HEK293 (cell line): ENCODE measurements at regions not wholly inside any gene's neighbourhood (a gene's known extent, or its start where the extent isn't known, plus 50 kb on each side); places are given as distances from the start of the nearest gene placed in this dataset.

Experiments used
- CTCF ChIA-PET: fragments of 350-600 bp; formaldehyde crosslinking; extraction: SDS; loops from one replicate; lab custom pipeline; 2021; ENCODE audit warnings: antibody characterized with exemption; lab: Yijun Ruan, JAX
- POLR2A ChIA-PET: fragments of 300-600 bp; formaldehyde crosslinking; extraction: SDS; loops from one replicate; lab custom pipeline; 2020; ENCODE audit warnings: antibody characterized with exemption, inconsistent platforms; lab: Yijun Ruan, JAX
- H3K27ac ChIP-seq: fragments of 200-500 bp; sonication (Bioruptor generic); 2 replicates; pipeline ENCODE4 v1.5.1; 2014; ENCODE audit warnings: low read depth, low read length, control low read depth, inconsistent platforms; ENCODE audit errors: extremely low read depth
- H3K36me3 ChIP-seq, 2 experiments: fragments of 200-500 bp in 1 of 2; sonication (Bioruptor generic) in 1 of 2; 1 replicate in 1 of 2; 2 replicates in 1 of 2; pipeline ENCODE4 v1.5.1; 2014 to 2017; ENCODE audit warnings: inconsistent platforms in 2 of 2, low read length in 2 of 2; ENCODE audit not compliant: control insufficient read depth in 2 of 2, insufficient read depth in 1 of 2
- H3K4me1 ChIP-seq: fragments of 200-500 bp; sonication (Bioruptor generic); 2 replicates; pipeline ENCODE4 v1.5.1; 2014; ENCODE audit warnings: mild to moderate bottlenecking, low read length, inconsistent platforms; ENCODE audit not compliant: control insufficient read depth, insufficient read depth
- H3K4me3 ChIP-seq: 2 replicates; pipeline ENCODE4 v1.5.1; 2011; ENCODE audit warnings: low read depth, mild to moderate bottlenecking, control low read depth, low read length, moderate library complexity
- H3K9me3 ChIP-seq: fragments of 200-500 bp; sonication (Bioruptor generic); 2 replicates; pipeline ENCODE4 v1.5.1; 2014; ENCODE audit warnings: low read depth, low read length, inconsistent platforms; ENCODE audit not compliant: control insufficient read depth, insufficient read depth
- GLI2 ChIP-seq: fragments of 450-650 bp; formaldehyde crosslinking; IDR thresholded peaks from 2 replicates; pipeline ENCODE4; 2017; ENCODE audit warnings: missing biosample characterization, missing genetic modification characterization, low read depth, borderline replicate concordance
- GLI4 ChIP-seq: fragments of 450-650 bp; formaldehyde crosslinking; IDR thresholded peaks from 2 replicates; pipeline ENCODE4 v1.5.1; 2016; ENCODE audit warnings: missing biosample characterization, missing genetic modification characterization
- HOXA7 ChIP-seq: sonication (generic); formaldehyde crosslinking; IDR thresholded peaks from 2 replicates; pipeline ENCODE4 v1.8.1; 2022; ENCODE audit warnings: missing genetic modification reagents, borderline replicate concordance
- IKZF3 ChIP-seq: fragments of 450-650 bp; IDR thresholded peaks from 2 replicates; pipeline ENCODE4 v1.5.0; 2018; ENCODE audit warnings: missing biosample characterization, mild to moderate bottlenecking, missing genetic modification characterization, moderate library complexity
- MEIS1 ChIP-seq: sonication (generic); formaldehyde crosslinking; IDR thresholded peaks from 2 replicates; pipeline ENCODE4 v1.8.1; 2022; ENCODE audit warnings: missing genetic modification reagents, mild to moderate bottlenecking, borderline replicate concordance
- SP2 ChIP-seq: fragments of 450-650 bp; formaldehyde crosslinking; IDR thresholded peaks from 2 replicates; pipeline ENCODE4 v1.5.1; 2016; ENCODE audit warnings: missing biosample characterization, missing genetic modification characterization
- YY2 ChIP-seq: fragments of 450-650 bp; formaldehyde crosslinking; IDR thresholded peaks from 2 replicates; pipeline ENCODE4 v1.5.1; 2016; ENCODE audit warnings: missing biosample characterization, missing genetic modification characterization
- ZBTB6 ChIP-seq: fragments of 450-650 bp; formaldehyde crosslinking; IDR thresholded peaks from 2 replicates; pipeline ENCODE4 v1.5.1; 2017; ENCODE audit warnings: missing biosample characterization, missing genetic modification characterization
- ZBTB7A ChIP-seq: fragments of 450-650 bp; formaldehyde crosslinking; IDR thresholded peaks from 2 replicates; pipeline ENCODE4 v1.5.1; 2016; ENCODE audit warnings: low read depth, missing biosample characterization, missing genetic modification characterization
- ZNF121 ChIP-seq: fragments of 450-650 bp; formaldehyde crosslinking; IDR thresholded peaks from 2 replicates; pipeline ENCODE4 v1.5.1; 2016; ENCODE audit warnings: missing biosample characterization, missing genetic modification characterization
- ZNF138 ChIP-seq: fragments of 450-650 bp; formaldehyde crosslinking; IDR thresholded peaks from 2 replicates; pipeline ENCODE4 v1.5.1; 2016; ENCODE audit warnings: missing biosample characterization, missing genetic modification characterization, borderline replicate concordance
- ZNF155 ChIP-seq: fragments of 450-650 bp; formaldehyde crosslinking; IDR thresholded peaks from 2 replicates; pipeline ENCODE4 v1.5.1; 2016; ENCODE audit warnings: missing biosample characterization, missing genetic modification characterization
- ZNF184 ChIP-seq: fragments of 450-650 bp; IDR thresholded peaks from 2 replicates; pipeline ENCODE4 v1.5.1; 2018; ENCODE audit warnings: missing biosample characterization, mild to moderate bottlenecking, missing genetic modification characterization
- ZNF19 ChIP-seq: fragments of 450-650 bp; formaldehyde crosslinking; IDR thresholded peaks from 2 replicates; pipeline ENCODE4; 2016; ENCODE audit warnings: missing biosample characterization, missing genetic modification characterization, low read depth
- ZNF398 ChIP-seq: fragments of 450-650 bp; formaldehyde crosslinking; IDR thresholded peaks from 2 replicates; pipeline ENCODE4 v1.5.1; 2017; ENCODE audit warnings: missing biosample characterization, missing genetic modification characterization
- ZNF48 ChIP-seq: fragments of 450-650 bp; formaldehyde crosslinking; IDR thresholded peaks from 2 replicates; pipeline ENCODE4 v1.5.1; 2016; ENCODE audit warnings: missing biosample characterization, missing genetic modification characterization
- ZNF521 ChIP-seq: fragments of 450-650 bp; formaldehyde crosslinking; IDR thresholded peaks from 2 replicates; pipeline ENCODE4 v1.5.1; 2017; ENCODE audit warnings: missing biosample characterization, mild to moderate bottlenecking, missing genetic modification characterization
- ZNF530 ChIP-seq: fragments of 450-650 bp; formaldehyde crosslinking; IDR thresholded peaks from 2 replicates; pipeline ENCODE4 v1.5.1; 2016; ENCODE audit warnings: low read depth, missing biosample characterization, missing genetic modification characterization
- ZNF555 ChIP-seq: fragments of 450-650 bp; formaldehyde crosslinking; conservative IDR thresholded peaks from 2 replicates; pipeline ENCODE4 v1.5.1; 2017; ENCODE audit warnings: missing biosample characterization, mild to moderate bottlenecking, missing genetic modification characterization, inconsistent platforms
- ZNF580 ChIP-seq: fragments of 450-650 bp; formaldehyde crosslinking; IDR thresholded peaks from 2 replicates; pipeline ENCODE4 v1.5.1; 2016; ENCODE audit warnings: missing biosample characterization, missing genetic modification characterization
- ZNF707 ChIP-seq: fragments of 450-650 bp; formaldehyde crosslinking; IDR thresholded peaks from 2 replicates; pipeline ENCODE4 v1.5.1; 2016; ENCODE audit warnings: missing biosample characterization, missing genetic modification characterization
- ZNF830 ChIP-seq: fragments of 450-650 bp; IDR thresholded peaks from 2 replicates; pipeline ENCODE4 v1.5.0; 2018; ENCODE audit warnings: missing biosample characterization, missing genetic modification characterization, low read depth, mild to moderate bottlenecking, moderate library complexity
- TF ChIP-seq, protein P1 (sequence below): fragments of 450-650 bp; formaldehyde crosslinking; IDR thresholded peaks from 2 replicates; pipeline ENCODE4 v1.5.1; 2016; ENCODE audit warnings: missing biosample characterization, missing genetic modification characterization
- TF ChIP-seq, protein P2 (sequence below): fragments of 450-650 bp; formaldehyde crosslinking; IDR thresholded peaks from 2 replicates; pipeline ENCODE4 v1.5.0; 2017; ENCODE audit warnings: missing biosample characterization, missing genetic modification characterization, borderline replicate concordance
- TF ChIP-seq, protein P3 (sequence below): fragments of 450-650 bp; formaldehyde crosslinking; optimal IDR thresholded peaks from 2 replicates; pipeline ENCODE3; 2016; ENCODE audit warnings: missing biosample characterization, mild to moderate bottlenecking, missing genetic modification characterization

DNA sequence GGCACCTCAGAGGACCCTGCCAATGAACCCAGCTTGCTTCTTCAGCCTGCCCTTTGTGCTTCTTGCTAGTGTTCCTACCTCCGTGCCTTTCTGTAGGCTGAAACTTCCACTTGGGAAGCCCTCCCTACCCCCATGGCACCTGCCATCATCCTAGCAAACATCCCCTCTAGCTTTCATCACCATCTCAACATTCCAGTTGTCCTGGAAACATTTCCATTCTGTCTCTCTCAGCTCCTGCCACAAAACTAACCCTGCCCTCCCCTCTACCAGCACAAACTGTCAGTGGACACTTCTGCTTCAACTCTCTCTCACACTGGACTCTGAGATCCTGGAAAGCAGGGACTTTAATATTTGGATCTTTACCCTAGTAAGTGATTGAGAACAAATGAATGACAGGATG is 525.8 kb upstream of the TENM4 start (continued):
- TF ChIP-seq, protein P1, sequence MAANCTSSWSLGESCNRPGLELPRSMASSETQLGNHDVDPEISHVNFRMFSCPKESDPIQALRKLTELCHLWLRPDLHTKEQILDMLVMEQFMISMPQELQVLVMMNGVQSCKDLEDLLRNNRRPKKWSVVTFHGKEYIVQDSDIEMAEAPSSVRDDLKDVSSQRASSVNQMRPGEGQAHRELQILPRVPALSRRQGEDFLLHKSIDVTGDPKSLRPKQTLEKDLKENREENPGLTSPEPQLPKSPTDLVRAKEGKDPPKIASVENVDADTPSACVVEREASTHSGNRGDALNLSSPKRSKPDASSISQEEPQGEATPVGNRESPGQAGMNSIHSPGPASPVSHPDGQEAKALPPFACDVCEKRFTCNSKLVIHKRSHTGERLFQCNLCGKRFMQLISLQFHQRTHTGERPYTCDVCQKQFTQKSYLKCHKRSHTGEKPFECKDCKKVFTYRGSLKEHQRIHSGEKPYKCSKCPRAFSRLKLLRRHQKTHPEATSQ (tag by site-specific recombination) = no peak
- TF ChIP-seq ZNF580 (tag by site-specific recombination) = no peak
- no peak for TF ChIP-seq GLI2
- no peak for TF ChIP-seq IKZF3
- no peak for TF ChIP-seq SP2 (tag by site-specific recombination)
- no peak for TF ChIP-seq ZNF555 (tag by site-specific recombination)

- H3K4me3 ChIP-seq = no peak overlapping the region
- no peaks in the 10 kb centered on the region for H3K36me3 ChIP-seq
- TF ChIP-seq HOXA7 (CRISPR knock-in tag) (no peak), ZNF48 (no peak), ZNF521 (tag by site-specific recombination) (no peak), ZNF138 (tag by site-specific recombination) (no peak), MEIS1 (no peak), GLI4 (tag by site-specific recombination) (no peak), ZNF184 (tag by site-specific recombination) (no peak), ZNF155 (no peak), ZNF121 (tag by site-specific recombination) (no peak), ZNF19 (tag by site-specific recombination) (no peak), YY2 (no peak), ZBTB7A (tag by site-specific recombination) (no peak), ZNF530 (tag by site-specific recombination) (no peak), SP2 (tag by site-specific recombination) (no peak), ZNF398 (tag by site-specific recombination) (no peak), ZBTB6 (tag by site-specific recombination) (no peak), ZNF830 (tag by site-specific recombination) (no peak), ZNF707 (tag by site-specific recombination) (no peak)
- TF ChIP-seq, protein P2, sequence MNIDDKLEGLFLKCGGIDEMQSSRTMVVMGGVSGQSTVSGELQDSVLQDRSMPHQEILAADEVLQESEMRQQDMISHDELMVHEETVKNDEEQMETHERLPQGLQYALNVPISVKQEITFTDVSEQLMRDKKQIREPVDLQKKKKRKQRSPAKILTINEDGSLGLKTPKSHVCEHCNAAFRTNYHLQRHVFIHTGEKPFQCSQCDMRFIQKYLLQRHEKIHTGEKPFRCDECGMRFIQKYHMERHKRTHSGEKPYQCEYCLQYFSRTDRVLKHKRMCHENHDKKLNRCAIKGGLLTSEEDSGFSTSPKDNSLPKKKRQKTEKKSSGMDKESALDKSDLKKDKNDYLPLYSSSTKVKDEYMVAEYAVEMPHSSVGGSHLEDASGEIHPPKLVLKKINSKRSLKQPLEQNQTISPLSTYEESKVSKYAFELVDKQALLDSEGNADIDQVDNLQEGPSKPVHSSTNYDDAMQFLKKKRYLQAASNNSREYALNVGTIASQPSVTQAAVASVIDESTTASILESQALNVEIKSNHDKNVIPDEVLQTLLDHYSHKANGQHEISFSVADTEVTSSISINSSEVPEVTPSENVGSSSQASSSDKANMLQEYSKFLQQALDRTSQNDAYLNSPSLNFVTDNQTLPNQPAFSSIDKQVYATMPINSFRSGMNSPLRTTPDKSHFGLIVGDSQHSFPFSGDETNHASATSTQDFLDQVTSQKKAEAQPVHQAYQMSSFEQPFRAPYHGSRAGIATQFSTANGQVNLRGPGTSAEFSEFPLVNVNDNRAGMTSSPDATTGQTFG (tag by site-specific recombination) = no peak
- TF ChIP-seq, protein P3, sequence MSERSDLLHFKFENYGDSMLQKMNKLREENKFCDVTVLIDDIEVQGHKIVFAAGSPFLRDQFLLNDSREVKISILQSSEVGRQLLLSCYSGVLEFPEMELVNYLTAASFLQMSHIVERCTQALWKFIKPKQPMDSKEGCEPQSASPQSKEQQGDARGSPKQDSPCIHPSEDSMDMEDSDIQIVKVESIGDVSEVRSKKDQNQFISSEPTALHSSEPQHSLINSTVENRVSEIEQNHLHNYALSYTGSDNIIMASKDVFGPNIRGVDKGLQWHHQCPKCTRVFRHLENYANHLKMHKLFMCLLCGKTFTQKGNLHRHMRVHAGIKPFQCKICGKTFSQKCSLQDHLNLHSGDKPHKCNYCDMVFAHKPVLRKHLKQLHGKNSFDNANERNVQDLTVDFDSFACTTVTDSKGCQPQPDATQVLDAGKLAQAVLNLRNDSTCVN = no peak
- no peaks in the 10 kb centered on the region for H3K9me3 ChIP-seq
- ChIA-PET CTCF (no interaction called here), POLR2A (no interaction called here)
- H3K27ac ChIP-seq = no peak overlapping the region
- H3K4me1 ChIP-seq = no peaks in the 10 kb centered on the region
These were observed 523.2 kb upstream of the TENM4 start for GRCh38 chr11:79963856-79964645.
